Heart left ventricle (tissue), 13 donors: ENCODE measurements at regions not wholly inside any gene's neighbourhood (a gene's known extent, or its start where the extent isn't known, plus 50 kb on each side); places are given as distances from the start of the nearest gene placed in this dataset.

ENCODE experiments used
- POLR2A ChIP-seq, 2 donors: fragments of 450-650 bp; IDR thresholded peaks; one replicate each; pipeline ENCODE4 v1.6.1; 2017; ENCODE audit warnings: antibody characterized with exemption in 2 of 2, mild to moderate bottlenecking in 2 of 2, moderate library complexity in 2 of 2
- TF ChIP-seq, protein P1 (sequence below), 12 donors: fragments of 200-600 bp; sonication (generic) in 4 of 12; IDR thresholded peaks; one replicate each; pipeline versions ENCODE4 v1.5.0 to v1.8.0; 2018 to 2022; ENCODE audit warnings: antibody characterized with exemption in 12 of 12, mild to moderate bottlenecking in 5 of 12
- donor health status: ischemic (EF 13 %, LVEDD 7.1; RV severe dilation, severe dysfunction).
- donor health status: DM: no; HTN: yes; CAD: no.
- donor health status: DM: no; HTN: no; CAD: no.
- donor health status: ischemic (EF 25% LVEDD 6.9; RV normal size, moderate dysfunction).
- donor health status: ischemic (EF 25% LVEDD 5.7; RV mildly dilated, moderate dysfunction).
- donor health status: ischemic (EF 35%, LVEDD 5.7; RV mildly dilated, moderate dysfunction).
- donor health status: nonischemic (EF 11% LVEDD 7.7; RV severe dilation, severe dysfunction).
- donor health status: DM: yes; HTN: yes; CAD: no.
- donor health status: PGD.
- donor health status: ischemic (EF 29% LVEDD 5.4; RV normal size, mild dysfunction).
- donor health status: nonischemic (EF 23%, LVEDD 6.1; RV moderate dilation, normal function).

DNA sequence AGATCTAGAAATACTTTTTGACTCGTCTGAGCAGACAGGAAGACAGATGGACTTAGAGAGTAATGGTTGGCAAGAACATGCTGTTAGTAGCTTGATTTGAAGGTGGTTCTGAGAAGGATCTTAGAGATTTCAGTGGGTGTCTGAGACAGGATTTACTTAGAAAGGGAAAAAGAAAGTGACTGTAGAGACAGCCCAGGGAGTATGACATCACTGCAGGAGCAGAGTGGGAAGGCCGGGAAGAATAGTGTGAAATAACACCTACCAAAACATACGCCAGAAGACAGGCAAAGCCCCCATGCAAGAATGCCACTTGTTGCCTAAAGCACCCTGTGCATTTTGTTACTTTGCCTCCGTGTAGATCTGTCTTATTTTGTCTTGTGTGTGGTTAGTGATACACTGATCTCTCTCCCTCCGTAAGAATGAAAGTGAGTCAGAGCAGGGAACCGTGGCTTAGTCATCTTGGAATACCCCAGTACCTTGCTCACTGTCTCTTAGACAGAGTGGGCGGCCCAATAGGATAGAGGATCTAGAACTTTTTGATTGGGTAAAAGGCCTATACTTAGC lies 161.3 kb upstream of the IFNG-AS1 start:
- no peak for TF ChIP-seq POLR2A (IDR thresholded peaks at IDR 0.05)
- TF ChIP-seq, protein P1, sequence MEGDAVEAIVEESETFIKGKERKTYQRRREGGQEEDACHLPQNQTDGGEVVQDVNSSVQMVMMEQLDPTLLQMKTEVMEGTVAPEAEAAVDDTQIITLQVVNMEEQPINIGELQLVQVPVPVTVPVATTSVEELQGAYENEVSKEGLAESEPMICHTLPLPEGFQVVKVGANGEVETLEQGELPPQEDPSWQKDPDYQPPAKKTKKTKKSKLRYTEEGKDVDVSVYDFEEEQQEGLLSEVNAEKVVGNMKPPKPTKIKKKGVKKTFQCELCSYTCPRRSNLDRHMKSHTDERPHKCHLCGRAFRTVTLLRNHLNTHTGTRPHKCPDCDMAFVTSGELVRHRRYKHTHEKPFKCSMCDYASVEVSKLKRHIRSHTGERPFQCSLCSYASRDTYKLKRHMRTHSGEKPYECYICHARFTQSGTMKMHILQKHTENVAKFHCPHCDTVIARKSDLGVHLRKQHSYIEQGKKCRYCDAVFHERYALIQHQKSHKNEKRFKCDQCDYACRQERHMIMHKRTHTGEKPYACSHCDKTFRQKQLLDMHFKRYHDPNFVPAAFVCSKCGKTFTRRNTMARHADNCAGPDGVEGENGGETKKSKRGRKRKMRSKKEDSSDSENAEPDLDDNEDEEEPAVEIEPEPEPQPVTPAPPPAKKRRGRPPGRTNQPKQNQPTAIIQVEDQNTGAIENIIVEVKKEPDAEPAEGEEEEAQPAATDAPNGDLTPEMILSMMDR (IDR thresholded peaks at IDR 0.05) = no peak
